ENCODE measurements at regions not wholly inside any gene's neighbourhood (a gene's known extent, or its start where the extent isn't known, plus 50 kb on each side); places are given as distances from the start of the nearest gene placed in this dataset.

- TF ChIP-seq, protein P1, sequence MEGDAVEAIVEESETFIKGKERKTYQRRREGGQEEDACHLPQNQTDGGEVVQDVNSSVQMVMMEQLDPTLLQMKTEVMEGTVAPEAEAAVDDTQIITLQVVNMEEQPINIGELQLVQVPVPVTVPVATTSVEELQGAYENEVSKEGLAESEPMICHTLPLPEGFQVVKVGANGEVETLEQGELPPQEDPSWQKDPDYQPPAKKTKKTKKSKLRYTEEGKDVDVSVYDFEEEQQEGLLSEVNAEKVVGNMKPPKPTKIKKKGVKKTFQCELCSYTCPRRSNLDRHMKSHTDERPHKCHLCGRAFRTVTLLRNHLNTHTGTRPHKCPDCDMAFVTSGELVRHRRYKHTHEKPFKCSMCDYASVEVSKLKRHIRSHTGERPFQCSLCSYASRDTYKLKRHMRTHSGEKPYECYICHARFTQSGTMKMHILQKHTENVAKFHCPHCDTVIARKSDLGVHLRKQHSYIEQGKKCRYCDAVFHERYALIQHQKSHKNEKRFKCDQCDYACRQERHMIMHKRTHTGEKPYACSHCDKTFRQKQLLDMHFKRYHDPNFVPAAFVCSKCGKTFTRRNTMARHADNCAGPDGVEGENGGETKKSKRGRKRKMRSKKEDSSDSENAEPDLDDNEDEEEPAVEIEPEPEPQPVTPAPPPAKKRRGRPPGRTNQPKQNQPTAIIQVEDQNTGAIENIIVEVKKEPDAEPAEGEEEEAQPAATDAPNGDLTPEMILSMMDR (IDR thresholded peaks at IDR 0.05 in 4 of 5, conservative IDR thresholded peaks at IDR 0.05 in 1 of 5) = no peak
- TF ChIP-seq POLR2A (IDR thresholded peaks at IDR 0.05) = no peak
These were observed 165.8 kb upstream of the EPB41L3 start for GRCh38 chr18:5709476-5710095.
